NCI-H82 treated with DMSO at 0.1 percent for 48 hours (cell line): ENCODE measurements at regions not wholly inside any gene's neighbourhood (a gene's known extent, or its start where the extent isn't known, plus 50 kb on each side); places are given as distances from the start of the nearest gene placed in this dataset.
A peak's percentile ranks its signal among the peaks of the same experiment; 100 is the strongest.
"Not testable (repeated sequence)": the region's sequence is repeated elsewhere in the genome, so short reads cannot be mapped to it uniquely, and the experiment has no call there.

Source experiments
- DNase-seq: peaks from one replicate; lab custom pipeline; 2025; ENCODE audit not compliant: unreplicated experiment; lab: John Stamatoyannopoulos, UW

DNA sequence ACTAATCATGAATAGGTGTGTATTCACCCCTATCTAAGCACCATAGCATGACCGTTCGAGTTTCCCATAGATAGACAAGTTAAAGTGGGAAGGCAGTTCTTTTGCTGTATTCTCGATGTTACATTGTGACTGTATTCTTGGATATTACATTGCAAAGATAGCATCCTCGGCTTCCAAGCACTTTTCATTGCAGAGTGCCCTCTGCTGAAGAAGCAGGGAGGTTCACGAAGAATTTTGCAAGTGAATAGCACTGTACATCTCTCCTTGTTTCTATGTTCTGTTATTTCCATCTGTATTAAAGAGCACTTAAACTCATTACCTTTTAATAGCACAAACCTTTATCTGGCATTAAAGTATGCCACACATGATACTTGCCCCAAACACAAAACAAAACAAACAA is 426.7 kb upstream of the ARX start:
- DNase-seq: peak; percentile 1

DNA sequence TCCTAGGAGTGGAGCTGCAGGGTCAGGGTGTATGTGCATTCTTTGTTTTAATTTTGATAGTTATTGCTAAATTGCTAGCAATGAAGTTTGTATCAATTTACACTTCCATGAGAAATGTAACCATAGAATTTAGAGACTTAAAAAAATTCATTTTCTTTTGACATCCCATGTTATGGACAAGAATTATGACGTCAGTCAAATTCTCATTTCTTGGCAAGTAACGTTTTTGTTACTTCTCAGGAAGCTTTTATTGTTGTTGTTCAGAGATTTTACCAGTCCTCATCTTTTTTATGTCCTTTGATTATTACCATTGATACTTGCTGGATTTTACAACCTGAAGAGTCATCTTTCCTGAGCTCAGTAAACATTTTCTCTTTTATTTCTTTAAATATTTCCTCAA is 417.5 kb upstream of the ARX start:
- no peak for DNase-seq

DNA sequence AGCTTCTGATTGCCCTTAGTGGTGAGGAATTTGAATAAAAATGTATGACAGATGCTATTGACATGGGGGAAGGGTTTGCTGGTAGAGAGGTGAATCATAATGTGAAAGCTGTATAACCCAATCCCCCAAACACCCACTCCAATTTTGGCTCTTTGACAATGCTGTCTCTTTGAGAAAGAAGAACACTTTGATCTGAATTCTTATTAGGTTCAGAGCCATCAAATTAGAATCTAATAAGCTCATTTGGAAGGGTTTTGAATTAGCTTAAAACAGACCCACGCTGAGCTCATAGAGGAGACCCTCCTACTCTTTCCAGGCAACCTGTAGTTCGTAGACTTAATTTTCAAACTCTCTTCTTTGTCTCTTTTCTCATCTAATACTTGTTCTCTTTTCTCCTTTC is 416.6 kb upstream of the ARX start:
- DNase-seq: no peak

GRCh38 chrX:25427873-25428555 is 412.2 kb upstream of the ARX start:
- no peak for DNase-seq

DNA sequence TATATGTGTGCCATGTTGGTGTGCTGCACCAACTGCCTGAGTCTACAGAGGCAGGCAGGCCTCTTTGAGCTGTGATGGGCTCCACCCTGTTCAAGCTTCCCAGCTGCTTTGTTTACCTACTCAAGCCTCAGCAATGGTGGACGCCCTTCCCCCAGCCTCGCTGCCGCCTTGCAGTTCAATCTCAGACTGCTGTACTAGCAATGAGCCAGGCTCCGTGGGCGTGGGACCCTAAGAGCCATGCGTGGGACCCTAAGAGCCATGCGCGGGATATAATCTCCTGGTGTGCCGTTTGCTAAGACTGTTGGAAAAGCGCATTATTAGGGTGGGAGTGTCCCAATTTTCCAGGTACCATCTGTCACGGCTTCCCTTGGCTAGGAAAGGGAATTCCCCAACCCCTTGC is 388.4 kb upstream of the ARX start:
- not testable (repeated sequence) for DNase-seq

GRCh38 chrX:25389266-25389665 is 373.5 kb upstream of the ARX start:
- DNase-seq: no peak

DNA sequence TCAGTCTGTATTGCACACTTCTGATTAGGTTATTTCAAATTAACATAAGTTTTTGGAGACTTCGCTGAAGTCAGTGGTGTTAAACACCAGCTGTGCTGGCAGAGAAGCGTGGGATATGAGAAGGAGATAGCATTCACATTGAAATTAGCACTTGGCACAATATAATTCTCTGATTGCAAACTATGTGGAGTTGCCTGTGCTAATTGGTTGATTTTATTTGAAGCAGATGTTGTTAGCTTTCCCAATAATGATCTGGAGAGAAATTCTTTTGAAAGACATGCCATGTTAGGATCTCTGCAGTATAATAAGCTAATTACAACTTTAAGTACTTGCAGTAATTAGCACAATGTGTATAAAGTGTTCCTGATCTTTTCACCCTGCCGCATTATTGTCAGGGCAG is 367.4 kb upstream of the ARX start:
- DNase-seq: no peak

GRCh38 chrX:25356456-25356855 is 340.7 kb upstream of the ARX start:
- DNase-seq: no peak

DNA sequence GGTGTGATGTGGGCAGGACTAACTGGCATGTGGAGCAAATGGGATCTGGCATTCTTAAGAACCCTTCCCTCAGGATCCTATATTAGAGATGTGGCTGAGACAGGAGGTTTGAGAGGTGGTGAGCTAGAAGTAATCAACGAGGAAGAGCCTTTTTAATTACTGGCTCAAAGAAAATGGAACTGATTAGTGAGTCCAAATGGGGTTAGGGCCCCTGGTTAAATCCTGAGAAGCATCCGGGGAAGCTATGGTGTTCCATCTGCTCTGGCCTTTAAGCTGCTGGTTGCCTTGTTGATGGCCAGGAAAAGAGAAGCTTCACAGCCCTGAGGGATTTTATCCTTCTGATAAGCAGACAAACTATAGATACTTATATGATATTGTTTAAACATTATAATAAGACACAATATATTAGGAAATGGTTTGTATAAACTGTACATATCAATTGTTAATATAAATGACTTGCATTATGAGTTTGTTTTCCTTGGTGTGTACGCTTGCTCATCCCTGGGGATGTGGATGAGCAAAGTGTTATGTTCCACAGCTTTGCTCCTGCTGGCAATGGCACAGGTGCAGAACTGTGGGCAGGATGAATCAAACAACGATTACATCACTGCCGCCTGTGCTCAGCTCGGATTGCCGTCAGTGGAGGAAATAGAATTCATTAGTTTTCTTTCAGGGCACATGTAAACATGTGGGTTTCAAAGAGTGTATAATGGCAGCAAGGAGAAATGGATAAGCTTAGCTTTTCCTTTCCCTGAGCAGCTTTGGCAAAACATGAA is 328.6 kb upstream of the ARX start:
- DNase-seq: peak; percentile 92

DNA sequence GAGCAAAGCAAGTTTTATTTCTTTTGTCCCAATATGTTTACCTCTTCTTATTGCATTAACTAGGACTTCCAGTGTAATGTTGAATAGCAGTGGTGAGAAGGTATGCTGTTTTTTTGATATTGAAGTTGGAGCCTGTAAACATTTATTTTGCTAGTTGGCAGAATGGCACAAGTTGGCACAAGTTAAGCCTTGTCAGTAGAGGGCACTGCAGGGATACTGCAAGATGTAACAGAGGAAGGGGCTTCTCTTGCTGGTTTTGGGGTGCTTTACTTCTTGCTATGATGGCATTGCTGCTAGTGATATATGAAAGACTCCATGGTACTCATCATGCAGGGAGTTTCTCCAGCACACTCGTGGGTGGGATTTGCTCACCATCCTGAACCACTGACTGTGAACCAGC is 327.3 kb upstream of the ARX start:
- DNase-seq: no peak

GRCh38 chrX:25337841-25338240 is 322.1 kb upstream of the ARX start:
- DNase-seq: peak; percentile 23

DNA sequence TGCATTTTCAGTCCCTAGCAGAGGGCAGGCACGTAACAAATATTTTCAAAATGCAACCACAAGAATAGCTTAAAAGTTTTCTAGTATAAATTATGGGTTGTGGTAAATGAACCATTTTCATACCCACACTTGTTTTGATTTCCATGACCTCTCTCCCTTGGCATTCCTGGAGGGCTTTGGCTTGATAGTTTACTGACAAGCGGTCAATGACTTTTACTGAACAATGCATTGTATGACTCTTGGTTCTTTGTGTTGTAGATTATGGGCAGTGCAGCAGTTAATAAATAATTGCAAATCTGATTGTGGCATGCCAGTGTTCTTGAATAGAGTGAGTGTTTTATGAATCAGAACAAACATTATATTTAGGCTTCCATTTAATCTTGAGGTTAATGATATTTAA is 285.2 kb upstream of the ARX start:
- DNase-seq: no peak

DNA sequence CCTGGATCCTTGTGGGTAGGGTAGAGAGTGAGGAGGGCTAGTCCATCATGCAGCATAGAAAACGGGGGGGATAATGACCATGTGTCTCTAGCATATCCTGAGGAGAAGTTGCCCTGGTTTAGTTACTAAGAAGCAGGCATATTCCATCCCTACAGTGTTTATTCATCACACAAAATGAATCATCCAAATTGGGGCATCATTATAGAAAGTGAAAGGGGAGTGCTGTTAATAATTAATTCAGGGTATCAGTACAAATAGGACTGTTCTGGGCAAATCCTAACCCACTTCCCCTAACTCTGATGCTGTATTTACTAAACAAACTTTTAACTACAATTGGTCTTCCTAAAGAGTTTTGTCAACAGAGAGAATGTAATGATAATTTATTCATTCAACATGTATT is 281.1 kb upstream of the ARX start:
- no peak for DNase-seq

GRCh38 chrX:25295466-25295865 is 279.7 kb upstream of the ARX start:
- no peak for DNase-seq

DNA sequence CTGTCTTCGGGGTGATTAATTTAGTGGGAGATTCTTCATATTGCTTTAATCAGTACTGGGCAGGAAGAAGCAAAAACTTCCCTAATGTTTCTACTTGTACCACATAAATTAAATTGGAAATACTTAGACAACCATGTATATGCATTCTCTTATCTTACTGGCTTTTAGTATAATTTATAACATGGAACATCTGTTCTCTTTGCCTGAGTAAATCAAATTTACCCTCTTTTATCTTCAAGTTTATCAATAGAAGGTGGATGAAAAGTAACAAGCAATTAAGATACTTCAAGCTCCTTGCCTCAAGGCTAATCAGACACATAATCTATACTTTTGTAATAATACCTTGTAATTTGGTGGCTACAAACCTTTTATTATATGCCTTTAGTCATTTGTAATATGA is 274.4 kb upstream of the ARX start:
- DNase-seq: no peak

DNA sequence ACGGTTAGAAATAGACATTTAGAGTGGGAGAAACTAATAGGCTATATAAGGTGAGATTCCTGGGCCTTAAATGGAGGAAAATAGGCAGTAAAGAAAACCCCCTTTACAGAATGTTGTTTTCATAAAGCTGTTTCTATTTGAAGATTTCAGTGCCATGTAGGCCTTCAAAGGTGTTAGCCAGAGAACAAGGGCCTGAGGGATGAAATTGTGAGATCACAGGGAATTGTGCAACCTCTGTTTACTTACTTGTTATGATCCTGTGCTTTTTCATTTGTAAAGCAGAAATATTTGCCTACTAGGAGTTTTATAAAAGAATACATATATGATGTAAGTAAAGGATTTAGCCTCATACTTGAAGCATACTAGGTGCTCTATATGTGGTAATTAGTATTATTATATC is 272.9 kb upstream of the ARX start:
- DNase-seq: no peak

DNA sequence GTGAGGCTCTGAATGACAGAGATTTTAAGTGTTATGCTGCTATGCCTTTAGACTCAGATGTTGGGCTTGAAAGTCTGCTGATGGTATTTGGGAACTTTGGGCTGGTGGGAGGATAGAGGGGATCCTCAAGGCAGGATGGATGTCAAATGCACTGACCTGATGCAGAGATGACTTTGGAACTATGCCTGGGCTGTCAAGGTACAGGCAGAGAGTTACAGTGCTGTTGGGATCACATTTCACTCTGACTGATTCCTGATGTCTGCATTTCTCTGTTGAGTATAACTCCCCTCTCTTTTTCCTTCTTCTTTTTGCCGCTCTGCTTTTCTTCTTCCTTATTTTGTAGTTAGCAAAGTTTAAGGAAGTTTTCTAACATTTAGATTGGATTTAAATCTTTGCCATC is 271.8 kb upstream of the ARX start:
- no peak for DNase-seq

GRCh38 chrX:25285598-25285997 is 269.8 kb upstream of the ARX start:
- DNase-seq: no peak

DNA sequence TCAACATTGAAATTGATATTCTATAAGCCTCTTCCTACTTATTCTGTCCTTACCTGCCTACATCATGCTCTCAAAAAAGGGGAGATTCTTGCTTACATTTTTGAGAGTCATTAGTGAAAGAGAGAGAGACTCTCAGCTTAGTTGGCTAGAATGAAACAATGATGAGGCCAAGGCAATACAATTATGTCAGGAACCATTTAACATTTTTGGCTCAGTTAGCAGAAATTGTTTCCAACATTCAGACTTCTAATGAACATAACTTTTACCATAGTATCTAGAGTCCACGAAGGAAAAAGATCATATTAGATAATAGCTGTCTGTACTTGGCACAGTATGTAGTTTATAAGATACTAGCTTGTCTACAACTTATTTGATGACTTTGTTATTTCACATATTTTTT is 263.7 kb upstream of the ARX start:
- no peak for DNase-seq

DNA sequence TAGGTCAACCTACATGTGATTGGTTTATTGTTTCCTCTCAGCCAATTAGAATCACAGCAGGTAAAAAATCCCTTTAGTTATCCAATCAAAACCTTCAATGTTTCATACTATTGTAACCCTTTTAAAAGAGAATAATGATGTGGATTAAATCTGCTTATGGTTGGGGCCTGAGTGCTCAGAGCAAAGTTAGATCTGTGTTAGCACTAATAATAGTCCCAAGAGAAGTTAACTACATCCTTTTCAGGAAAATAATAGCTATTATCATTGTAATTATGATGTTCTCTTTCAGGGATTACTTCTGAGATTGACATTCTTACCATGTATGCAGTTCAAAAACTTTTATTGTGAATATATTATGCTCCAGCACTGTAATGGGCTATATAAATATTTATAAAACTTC is 262.6 kb upstream of the ARX start:
- no peak for DNase-seq

GRCh38 chrX:25277574-25277973 is 261.8 kb upstream of the ARX start:
- DNase-seq: no peak

GRCh38 chrX:25275159-25275558 is 259.4 kb upstream of the ARX start:
- no peak for DNase-seq

DNA sequence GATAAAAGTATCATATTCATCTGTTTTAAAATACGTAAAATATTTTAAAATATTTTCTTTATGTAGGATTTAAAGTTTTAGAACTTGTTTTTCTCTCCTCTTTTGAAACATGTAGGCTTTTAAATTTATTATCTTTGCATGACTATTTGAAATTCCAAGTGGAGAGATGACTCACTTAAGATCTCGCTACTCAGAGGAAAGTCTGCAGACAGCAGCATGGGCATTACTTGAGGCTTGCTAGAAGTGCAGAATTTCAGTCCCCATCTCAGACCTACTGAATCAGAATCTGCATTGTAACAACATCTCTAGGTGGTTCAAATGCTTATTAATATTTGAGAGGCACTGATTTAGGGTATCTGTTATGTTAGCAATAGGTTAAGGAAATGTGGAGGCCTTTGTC is 225.7 kb upstream of the ARX start:
- DNase-seq: no peak
